GM19463 (cell line): ENCODE measurements at regions not wholly inside any gene's neighbourhood (a gene's known extent, or its start where the extent isn't known, plus 50 kb on each side); places are given as distances from the start of the nearest gene placed in this dataset.

ENCODE experiments used
- ATAC-seq: cut with Tn5 transposase; IDR thresholded peaks from one replicate; pipeline ENCODE4 v1.9.1; 2021; ENCODE audit warnings: mild to moderate bottlenecking, moderate library complexity; ENCODE audit not compliant: unreplicated experiment

DNA sequence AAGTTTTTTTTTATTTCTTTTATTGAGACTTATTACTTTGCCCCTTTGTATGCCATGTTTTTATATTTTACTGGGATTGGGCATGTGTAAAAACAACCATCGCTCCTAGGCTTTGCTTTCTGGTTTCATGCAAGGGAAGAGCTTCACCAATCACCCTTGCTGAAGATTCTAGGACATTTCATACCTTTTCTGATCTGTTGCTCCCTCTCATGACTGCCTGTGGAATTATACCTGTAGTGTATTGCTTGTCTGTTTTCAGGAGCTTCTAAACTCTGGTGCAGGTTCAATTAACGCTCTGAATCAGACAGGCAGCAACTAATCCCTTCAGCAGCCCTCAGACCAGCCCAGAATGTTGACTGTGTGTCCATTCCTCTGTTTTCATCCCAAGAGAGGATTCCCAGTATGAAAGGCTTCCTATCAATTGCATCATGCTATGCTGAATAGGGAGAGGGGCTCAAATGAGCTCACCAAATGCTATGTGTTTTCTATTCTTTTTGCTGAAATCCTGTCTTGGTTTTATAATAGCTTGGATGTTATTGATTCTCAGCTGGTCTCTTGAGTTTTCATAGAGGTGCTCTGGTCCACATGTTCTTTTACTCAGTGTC is 572.9 kb upstream of the CDH6 start:
- ATAC-seq, result no peak

DNA sequence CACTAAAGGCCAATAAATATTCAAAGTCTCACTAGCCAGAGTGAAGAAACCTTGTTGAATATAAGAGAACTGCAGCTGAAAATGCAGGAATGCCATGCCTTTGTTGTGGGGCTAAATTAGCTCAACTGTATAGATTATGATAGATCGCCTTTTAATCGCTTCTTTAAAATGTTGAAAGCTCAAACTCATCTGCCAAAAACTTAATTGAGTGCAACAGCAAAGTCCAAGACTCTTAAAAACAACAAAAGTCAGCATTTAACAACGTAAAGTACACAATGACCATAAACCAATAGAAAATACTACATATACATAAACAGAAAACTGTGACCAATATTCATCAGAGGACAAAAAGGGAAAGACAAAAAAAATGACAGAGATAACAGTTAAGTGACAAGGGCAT is 585.0 kb upstream of the CDH6 start:
- ATAC-seq, result no peak

DNA sequence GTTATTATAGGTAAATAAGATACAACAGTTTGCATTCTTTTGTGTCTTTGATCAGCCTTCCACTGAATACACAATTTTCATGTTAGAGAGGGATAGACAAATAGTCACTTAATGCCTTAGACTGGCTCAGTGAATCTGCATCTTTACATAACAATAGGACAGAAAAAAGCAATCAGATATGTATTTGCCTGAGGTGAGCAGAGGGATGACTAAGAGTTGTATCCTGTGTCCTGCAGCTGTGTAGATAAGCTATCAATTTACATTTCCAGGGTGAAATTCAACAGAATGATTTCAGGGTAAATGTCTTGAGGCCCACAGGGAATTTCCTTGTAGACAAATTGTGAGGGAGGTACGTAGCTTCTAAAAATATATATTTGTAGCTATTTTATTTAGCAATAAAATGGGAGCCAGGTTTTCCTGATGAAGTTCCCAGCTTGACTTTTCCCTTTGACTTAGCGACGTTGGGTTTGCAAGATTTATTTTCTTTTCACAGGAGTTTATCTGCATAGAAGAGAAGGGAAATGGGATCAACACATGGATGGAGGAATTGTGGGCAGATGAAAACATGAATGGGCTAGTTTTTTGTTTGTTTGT is 586.1 kb upstream of the CDH6 start:
- no peak for ATAC-seq

DNA sequence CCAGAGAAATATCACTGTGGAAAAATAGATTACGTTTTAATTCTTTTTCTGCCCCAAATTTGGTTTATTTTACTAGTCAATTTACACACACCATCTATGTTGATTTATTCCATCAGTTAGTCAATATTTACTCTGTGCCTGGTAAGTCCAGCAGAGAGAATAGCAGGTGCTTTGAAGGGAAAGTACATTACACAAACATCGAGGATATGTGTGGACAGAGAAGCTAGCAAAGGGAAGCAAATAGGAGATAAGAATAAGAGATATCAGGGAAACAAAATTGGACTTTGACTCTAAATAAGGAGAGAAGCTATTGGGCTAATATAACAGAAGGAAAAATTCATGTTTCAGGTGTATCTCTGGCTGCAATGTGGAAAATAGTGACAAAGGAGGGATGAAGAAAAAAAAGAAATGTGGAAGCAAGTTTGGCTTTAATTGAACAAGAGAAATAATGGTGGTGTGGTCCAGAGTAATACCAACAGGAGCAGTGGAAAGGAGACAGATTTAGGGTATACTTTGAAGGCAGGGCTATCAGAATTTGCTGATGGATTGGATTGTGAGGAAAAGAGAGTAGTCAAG is 587.7 kb upstream of the CDH6 start:
- no peak for ATAC-seq

DNA sequence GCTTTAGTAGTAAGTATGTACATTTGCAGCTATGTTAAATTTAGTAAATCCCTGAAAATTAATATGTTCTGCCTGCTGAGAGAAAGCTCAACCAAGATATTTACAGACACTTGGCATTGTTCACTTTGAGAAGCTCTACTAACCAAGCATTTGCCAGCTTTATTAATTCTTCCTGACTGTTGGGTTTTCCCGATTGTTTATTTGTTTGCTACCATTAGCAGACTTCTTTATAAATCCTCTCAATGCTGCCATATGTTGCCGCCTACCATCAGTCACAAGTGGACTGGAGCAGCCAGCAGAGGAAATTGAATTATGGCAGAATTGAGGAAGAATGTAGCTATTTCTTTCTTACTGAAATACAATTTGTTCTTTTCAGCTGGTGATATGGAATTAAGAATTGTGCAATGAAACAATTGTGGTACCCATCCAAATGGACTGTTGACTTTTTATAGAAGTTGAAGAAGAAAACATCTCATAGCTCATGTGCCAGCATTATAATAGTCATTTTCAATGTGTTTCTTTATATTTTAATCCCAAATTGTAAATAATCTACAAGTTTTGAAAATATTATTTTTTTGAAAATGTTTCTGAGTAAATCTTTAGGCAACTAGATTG is 588.7 kb upstream of the CDH6 start:
- no peak for ATAC-seq

DNA sequence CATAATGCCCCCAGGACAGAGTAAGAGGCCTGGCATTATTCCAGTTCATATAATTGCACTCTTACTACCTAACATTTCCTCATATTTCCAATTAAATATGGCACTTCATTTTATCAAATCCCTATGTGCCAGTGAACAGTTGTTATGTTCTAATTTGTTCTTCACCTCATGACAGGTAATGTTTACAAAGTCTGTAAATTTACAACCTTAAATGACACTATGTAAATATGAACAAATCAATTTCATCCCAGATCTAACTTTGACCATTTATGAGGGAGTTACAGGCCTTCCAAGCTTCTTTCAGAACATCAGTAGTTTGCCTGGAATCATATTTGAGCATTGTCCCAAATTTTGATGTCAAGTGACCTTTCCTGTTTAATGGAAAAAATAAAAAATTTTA is 592.6 kb upstream of the CDH6 start:
- no peak for ATAC-seq

DNA sequence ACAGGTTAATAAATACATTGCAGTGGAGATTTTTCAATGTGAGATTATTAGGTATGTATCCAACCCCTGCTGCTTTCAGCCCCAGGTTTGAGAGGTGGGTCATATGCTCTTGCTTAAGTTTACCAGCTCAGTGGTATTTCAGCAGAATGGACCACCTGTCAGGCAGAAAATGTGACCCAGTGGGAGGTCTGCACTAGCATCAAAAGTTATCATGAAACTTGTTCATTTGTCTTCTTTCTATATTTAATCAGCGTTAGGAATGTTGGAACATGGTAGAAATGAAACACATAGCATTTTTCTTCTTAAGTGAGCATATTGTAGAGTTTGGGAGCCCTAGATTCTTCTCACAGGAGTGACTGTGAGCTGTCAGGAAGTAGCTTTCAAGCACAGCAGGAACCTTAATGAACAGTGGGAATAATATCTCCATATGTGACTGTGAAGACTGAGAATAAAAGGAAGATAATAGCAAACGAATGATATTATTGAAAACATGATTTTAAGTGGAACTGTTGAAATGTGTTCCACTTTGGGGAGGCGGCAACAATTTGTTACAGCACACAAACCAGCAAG is 596.9 kb upstream of the CDH6 start:
- ATAC-seq, result no peak

DNA sequence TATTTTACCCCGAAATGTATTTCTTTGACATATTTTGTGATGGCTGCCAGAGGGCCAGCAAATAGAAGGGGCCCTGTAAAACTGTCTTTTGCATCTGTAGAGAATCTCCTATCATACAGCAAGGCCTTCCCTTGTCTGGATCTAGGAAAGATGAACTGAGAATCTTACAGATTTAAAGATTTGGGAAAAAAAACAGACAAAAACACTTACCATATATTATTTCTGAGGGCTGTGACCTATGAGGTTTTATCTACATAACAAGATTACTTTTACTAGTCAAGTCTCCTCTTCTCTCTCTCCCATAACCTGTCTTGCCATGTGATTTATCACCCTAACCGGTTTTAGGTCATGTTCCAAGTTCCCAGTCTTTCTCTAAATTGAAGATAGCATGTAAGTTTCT is 599.2 kb upstream of the CDH6 start:
- no peak for ATAC-seq

DNA sequence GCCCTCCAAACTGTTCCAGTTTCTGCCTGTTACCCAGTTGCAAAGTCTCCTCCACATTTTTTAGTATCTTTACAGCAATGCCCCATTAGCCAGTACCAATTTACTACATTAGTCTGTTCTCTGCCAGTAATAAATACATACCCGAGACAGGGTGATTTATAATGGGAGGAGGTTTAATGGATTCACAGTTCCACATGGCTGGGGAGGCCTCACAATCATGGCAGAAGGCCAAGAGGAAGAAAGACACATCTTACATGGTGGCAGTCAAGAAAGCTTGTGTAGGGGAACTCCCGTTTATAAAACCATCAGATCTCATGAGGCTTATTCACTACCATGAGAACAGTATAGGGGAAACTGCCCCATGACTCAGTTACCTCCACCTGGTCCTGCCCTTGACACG is 600.7 kb upstream of the CDH6 start:
- no peak for ATAC-seq

DNA sequence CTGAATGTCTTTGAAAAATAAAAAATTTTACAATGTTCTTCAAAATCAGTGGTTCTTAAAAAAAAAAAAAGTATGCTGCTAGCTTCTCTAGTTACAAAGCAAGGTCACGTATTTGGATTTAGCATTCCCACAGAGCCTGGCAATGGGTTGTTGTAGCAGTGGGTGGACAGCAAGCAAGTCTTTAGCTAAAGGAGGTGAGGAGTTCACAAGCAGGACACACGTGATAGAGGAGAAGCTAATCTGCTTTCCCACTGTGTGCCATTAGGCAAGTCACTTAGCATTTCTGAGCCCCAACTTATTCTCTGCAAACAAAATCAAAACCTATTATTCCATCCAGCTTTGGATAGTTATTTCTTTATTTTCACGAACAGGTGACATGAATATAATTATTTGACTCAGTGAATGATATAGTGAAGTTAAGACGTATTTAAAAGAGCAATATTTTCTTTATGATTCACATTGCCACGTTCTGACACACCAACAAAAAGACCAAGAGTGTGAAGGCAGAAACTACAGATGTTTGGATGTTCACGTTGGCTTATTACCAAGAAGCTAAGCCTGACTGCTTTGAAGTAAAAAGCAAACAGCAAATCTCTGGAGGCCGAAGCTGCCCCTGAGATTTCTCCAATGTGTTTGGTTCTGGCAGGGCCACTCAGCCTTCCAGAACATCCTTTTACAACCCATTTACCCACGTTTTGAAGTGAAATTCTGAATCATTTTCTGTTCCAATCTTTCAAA is 612.1 kb upstream of the CDH6 start:
- no peak for ATAC-seq

DNA sequence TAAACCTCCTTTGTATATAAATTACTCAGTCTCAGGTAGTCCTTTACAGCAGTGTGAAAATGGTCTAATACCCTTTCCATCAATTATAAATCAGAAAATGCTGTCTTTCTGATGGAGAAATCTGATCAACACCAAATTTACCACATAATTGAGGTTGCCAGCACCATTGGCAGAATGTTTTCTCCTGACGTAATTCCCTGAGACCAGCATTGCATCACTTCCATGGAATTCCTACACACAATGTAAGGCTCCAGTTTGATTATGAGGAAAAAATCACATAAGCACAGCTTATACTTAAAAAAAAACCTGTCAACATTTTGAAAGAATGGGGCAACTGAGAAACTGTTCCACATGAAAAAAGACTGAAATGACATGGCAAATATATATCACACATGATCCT is 618.7 kb upstream of the CDH6 start:
- ATAC-seq, result no peak

DNA sequence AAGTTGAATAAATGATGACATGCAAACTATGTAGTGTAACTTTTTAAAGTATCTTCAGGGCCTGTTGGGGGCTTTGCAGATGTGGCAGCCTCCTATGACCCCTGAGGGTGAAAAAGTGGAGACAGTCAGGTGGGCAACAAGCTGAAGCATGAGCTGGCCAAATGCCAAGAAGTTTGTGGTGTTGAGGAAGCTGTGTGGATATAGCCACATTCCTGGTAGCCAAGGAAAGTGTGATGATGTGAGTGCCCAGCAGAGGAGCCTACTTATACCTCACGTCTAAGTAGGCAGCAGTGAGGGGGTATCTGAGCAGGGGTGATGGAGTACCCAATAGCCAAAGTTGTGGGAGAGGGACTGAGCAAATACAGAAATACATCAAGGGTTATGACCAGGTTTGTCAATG is 621.2 kb upstream of the CDH6 start:
- no peak for ATAC-seq

DNA sequence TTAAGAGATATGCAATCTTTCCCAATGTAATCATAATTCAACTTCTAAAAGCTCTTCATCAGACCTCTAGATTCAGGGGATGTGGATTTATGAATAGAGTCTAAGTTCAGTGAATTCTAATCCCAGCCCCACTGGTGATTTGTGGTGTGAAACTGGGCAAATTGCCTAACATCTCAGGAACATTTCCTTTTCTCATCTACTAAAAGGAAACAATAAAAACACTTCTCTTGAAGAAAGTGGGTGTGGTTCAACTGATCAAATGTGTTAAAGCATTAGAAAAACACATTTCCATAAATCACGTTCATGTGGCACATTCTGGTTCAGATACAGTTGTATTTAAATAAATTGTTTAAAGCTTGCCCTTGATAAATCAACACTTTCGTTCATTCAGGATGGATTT is 631.7 kb upstream of the CDH6 start:
- no peak for ATAC-seq

DNA sequence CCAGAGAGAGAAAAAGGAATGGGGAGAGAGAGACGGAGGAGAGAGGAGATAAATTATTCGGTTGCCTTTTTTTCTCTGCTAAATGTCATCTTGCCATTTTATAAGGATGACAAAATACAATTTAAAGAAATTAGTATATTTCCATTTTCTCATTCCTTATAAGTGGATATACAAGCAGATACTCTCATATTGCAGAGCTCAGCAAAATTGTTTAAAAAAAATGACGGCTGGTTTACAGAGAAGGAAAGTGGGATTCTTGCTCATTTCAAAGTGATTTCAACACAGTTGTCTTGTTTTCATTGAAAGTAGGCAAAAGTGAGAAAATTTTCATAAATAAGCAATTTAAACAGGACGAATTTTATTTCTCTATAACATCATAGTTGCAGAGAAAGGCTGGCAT is 641.9 kb upstream of the CDH6 start:
- no peak for ATAC-seq

DNA sequence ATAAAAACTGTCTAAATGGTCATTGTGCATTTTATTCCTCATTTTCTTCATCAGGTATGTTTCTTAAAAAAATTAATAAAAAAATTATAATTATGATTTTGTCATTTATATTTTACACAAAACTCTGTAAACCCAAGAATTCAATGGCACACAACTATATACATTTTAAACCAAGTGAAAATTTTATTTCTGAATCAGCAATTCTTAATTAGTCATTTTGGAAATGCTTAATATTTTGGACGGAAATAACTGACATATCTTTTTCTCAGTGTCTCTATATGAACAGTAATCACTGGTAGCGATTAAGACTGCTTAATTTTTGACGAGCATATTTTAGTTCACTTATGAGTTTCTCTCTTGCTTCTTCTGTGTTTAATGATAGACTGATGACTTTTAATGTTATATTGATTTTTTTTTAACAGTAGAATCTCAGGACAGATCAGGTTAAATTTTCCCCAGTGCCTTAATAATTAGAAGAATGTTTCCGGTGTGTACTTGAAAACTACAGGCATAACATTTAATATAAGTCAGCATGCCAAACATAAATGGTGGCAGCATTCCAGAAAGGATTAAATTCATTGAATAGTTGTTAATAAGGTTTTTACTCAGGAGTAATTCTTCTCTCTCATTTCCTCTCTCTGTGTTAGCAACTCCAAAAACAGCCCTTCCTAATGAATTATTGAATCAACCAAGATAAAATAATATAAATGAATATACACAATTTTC is 644.7 kb upstream of the CDH6 start:
- ATAC-seq, result no peak

DNA sequence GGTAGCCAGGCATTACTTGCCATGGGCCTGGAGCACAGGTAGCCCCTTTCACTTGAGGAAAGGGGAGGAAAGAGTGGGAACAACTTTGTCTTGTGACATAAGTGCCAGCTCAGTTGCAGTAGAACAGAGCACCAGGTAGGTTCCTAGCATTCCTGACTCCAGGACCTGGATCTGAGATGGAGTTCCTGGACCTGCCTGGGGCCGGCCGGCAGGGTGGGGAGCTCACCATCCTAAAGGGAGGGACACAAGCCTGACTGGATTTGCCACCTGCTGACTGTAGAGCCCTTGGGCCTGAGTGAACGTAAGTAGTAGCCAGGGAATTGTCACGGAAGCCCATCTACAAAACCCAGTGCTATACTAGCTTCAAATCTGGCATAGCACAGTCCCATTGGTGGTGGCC is 653.3 kb upstream of the CDH6 start:
- no peak for ATAC-seq

DNA sequence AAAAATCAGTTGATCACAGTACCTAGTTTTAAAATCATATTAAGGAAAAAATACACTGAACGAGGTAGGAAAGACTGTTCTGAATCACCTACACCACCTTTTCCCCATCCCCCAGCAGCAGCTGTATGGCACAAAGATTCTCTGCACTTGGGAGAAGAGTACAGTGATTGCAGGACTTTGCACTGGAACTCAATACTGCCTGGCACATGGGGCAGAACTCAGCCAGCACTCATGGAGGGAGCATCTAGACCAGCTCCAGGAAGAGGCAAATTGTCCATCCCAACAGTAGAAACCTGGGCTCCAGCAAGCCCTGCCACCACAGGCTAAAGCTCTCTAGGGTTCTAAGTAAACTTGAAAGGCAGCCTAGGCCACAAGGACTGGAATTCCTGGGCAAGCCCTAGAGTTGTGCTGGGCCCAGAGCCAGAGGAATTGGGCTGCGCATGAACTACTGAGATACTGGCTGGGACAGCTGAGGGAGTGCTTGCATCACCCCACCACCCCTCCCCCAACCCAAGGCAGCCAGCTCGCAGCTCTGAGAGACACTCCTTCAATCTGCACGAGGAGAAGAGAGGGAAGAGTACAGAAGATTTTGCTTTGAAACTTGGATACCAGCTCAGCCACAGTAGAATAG is 654.4 kb upstream of the CDH6 start:
- ATAC-seq, result no peak

DNA sequence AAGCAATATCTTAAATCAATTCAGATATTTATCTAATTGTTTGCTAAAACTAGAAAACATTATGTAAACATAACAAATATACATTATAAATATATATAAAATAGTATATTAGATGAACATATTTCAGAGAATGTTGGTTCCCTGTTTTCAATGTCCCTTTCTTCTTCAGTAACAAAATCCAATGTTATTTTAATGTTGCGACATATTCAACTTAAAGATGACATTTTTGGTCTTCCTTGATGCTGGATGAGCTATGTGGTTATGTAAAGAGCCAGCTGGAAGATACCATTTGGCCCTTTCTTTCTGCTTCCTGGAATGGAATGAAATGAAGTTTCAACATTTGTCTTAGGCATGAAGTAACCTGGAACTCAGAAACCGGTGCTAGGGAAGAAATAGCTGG is 668.1 kb upstream of the CDH6 start:
- ATAC-seq, result no peak

DNA sequence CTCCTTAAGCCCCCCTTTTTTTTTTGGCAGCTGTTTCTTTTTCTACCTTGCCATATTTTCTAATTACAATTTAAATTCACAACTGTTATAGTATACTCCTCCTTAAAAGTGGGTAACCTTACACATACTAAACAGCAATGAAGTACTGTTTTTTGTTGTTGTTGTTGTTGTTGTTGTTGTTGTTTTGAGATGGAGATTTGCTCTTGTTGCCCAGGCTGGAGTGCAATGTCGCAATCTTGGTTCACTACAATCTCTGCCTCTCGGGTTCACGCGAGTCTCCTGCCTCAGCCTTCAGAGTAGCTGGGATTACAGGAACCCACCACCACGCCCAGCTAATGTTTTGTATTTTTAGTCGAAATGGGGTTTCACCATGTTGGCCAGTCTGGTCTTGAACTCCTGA is 669.1 kb upstream of the CDH6 start:
- no peak for ATAC-seq

DNA sequence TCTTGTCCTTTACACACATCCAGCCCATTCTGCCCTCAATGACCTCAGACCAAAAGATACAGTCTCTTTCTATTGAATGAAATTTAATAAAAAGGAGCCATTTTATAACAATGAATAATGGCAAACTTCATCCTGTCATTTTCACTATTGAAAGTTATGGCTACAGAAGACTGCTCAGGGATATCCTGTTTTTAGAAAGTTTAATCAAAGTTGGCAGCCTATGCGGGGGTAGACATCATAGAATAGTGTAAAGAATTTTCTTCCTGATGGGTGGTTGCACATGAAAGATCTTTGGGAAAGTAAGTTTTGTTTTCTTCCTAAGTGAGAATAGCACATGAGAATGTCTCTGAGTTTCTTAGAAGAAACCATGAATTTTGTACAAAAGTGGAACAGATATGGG is 670.4 kb upstream of the CDH6 start:
- no peak for ATAC-seq
